Upper lobe of right lung (tissue), 1 donor: ENCODE measurements at regions not wholly inside any gene's neighbourhood (a gene's known extent, or its start where the extent isn't known, plus 50 kb on each side); places are given as distances from the start of the nearest gene placed in this dataset.
"Not testable (repeated sequence)": the region's sequence is repeated elsewhere in the genome, so short reads cannot be mapped to it uniquely, and the experiment has no call there.

Experiments
- ATAC-seq: fragments of 200-7000 bp; cut with Tn5 transposase; one replicate; pipeline ENCODE4 v1.9.1; 2020; ENCODE audit warnings: mild to moderate bottlenecking, moderate library complexity
- DNase-seq: peaks from one replicate; pipeline ENCODE4 v3.0.0-alpha.2; 2020
- H3K27ac ChIP-seq: fragments of 200-600 bp; one replicate; pipeline ENCODE4 v1.8.0; 2022
- H3K27me3 ChIP-seq: fragments of 200-600 bp; one replicate; pipeline ENCODE4 v1.8.0; 2022; ENCODE audit warnings: mild to moderate bottlenecking
- H3K36me3 ChIP-seq: fragments of 200-600 bp; one replicate; pipeline ENCODE4 v1.8.0; 2022
- H3K4me1 ChIP-seq: fragments of 200-600 bp; one replicate; pipeline ENCODE4 v1.8.0; 2022
- H3K4me3 ChIP-seq: fragments of 200-600 bp; one replicate; pipeline ENCODE4 v1.8.0; 2022; ENCODE audit warnings: mild to moderate bottlenecking
- H3K9me3 ChIP-seq: fragments of 200-600 bp; one replicate; pipeline ENCODE4 v1.8.0; 2022
- intact Hi-C: fragments of 100-400 bp; cut with DNase I; formaldehyde crosslinking; loops from one replicate; pipeline ENCODE4 v1.11.0; 2022
- TF ChIP-seq, protein P1 (sequence below): fragments of 200-600 bp; IDR thresholded peaks from one replicate; pipeline ENCODE4 v1.8.0; 2022; ENCODE audit warnings: antibody characterized with exemption
- donor health status: DM: no; HTN: yes; CAD: no; lungs with severe emphysema.

DNA sequence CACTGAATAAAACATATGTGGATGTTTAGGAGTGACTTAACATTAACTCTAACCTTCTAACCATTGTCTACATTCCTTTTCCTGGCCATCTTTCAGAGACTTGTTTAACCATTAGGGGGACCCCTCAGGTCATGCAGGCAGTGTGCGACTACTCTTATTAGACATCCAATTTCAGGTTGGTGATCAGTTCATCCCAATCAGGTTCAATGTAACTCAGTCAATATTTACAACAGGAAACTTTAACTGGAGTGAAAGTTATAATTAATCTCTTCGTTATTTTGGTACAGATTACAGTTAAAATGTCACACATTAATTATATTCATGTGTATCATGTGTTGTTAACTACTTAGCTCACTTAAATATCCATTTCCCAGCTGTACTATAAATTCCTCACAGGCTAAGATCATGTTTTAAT is 68.8 kb upstream of the RGS1 start:
- ATAC-seq = peak; percentile 58
- Histone ChIP-seq H3K27ac (no peak overlapping the region), H3K4me3 (no peak overlapping the region), H3K9me3 (no peaks in the 10 kb centered on the region), H3K4me1 (no peaks in the 10 kb centered on the region), H3K36me3 (no peaks in the 10 kb centered on the region), H3K27me3 (no peaks in the 10 kb centered on the region)
- no peak for DNase-seq
- TF ChIP-seq, protein P1, sequence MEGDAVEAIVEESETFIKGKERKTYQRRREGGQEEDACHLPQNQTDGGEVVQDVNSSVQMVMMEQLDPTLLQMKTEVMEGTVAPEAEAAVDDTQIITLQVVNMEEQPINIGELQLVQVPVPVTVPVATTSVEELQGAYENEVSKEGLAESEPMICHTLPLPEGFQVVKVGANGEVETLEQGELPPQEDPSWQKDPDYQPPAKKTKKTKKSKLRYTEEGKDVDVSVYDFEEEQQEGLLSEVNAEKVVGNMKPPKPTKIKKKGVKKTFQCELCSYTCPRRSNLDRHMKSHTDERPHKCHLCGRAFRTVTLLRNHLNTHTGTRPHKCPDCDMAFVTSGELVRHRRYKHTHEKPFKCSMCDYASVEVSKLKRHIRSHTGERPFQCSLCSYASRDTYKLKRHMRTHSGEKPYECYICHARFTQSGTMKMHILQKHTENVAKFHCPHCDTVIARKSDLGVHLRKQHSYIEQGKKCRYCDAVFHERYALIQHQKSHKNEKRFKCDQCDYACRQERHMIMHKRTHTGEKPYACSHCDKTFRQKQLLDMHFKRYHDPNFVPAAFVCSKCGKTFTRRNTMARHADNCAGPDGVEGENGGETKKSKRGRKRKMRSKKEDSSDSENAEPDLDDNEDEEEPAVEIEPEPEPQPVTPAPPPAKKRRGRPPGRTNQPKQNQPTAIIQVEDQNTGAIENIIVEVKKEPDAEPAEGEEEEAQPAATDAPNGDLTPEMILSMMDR = peak; percentile 41
- intact Hi-C loops = no loop called here

DNA sequence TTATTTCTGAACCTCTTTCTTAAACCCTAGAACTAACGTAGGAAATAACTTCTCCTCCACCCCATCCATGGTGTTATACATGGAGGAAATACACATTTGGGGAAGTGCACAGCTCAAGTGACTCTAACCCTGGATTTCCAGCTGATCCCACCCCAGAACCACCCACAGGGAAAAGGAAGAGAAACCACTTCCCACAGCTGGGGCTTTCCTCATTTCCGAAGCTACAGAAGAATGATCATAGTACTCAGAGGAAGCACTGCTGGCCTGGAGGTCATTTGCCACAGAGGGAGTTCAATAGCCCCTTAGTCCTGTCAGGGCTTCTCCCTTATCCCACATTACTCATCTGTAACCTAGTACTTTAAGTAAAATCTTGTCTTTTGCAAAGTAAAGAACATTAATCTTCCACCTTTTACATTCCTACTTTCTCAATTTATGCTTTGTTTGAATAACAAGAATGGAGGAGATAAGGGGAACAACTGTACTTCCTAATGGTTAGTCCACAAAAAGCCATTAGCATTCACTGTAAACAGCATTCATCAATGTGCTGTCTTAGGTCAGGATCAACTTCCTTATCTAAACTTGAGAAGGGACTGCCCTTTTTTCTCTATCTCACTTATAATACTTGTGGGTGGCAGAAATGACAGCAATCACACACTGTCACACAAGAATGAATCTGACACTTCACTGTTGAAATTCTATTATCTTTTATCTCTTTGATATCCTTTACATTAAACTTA is 63.0 kb upstream of the RGS1 start:
- intact Hi-C loops = no loop called here
- Histone ChIP-seq H3K4me1 (no peaks in the 10 kb centered on the region), H3K27ac (no peak overlapping the region), H3K4me3 (no peak overlapping the region), H3K9me3 (no peaks in the 10 kb centered on the region), H3K36me3 (no peaks in the 10 kb centered on the region), H3K27me3 (no peaks in the 10 kb centered on the region)
- DNase-seq = no peak
- peak; percentile 83 for ATAC-seq
- TF ChIP-seq, protein P1 = no peak

DNA sequence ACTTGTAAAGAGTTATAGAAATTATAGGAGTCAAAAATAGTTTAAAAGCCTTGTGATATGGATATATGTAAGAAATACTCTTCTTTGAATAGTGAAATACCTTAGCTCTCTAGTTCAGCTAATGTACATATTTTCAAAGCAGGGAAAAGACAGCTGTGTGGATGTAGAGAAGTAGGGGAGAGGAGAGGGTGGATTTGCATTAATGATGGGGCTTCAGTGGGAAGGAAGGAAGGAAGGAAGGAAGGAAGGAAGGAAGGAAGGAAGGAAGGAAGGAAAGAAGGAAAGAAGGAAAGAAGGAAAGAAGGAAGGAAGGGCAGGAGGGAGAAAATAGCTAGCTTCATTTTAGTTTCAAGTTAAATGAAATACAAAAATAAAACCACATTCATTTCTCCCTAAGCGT is 62.4 kb upstream of the RGS1 start:
- intact Hi-C loops = no loop called here
- Histone ChIP-seq H3K27me3 (no peaks in the 10 kb centered on the region), H3K4me3 (no peak overlapping the region), H3K9me3 (no peaks in the 10 kb centered on the region), H3K27ac (no peak overlapping the region), H3K36me3 (no peaks in the 10 kb centered on the region), H3K4me1 (no peaks in the 10 kb centered on the region)
- ATAC-seq (no peak), DNase-seq (no peak)
- TF ChIP-seq, protein P1 = no peak

DNA sequence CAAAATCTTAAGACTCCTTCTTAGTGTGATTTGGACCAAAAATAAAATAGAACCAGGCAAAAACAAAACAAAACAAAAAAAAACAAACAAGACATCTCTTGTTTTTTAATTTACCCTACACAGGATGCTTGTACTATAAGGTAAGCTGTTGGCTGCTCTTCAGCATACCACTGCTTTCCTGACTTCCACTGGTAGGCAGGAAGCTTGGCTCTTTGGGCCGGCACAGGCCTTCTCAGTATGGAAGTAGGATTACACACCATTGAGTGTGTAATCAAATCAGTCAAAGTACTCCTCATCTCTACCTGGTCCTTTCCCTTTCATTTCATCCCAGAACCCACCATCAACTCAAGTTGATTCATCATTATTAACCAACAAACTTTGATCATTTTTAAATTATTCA is 61.9 kb upstream of the RGS1 start:
- H3K4me3 ChIP-seq = no peak overlapping the region
- H3K9me3 ChIP-seq = no peaks in the 10 kb centered on the region
- DNase-seq = no peak
- TF ChIP-seq, protein P1 = no peak
- H3K27ac ChIP-seq = no peak overlapping the region
- no peaks in the 10 kb centered on the region for H3K36me3 ChIP-seq
- H3K4me1 ChIP-seq = no peaks in the 10 kb centered on the region
- intact Hi-C loops = no loop called here
- H3K27me3 ChIP-seq = no peaks in the 10 kb centered on the region
- ATAC-seq = no peak

DNA sequence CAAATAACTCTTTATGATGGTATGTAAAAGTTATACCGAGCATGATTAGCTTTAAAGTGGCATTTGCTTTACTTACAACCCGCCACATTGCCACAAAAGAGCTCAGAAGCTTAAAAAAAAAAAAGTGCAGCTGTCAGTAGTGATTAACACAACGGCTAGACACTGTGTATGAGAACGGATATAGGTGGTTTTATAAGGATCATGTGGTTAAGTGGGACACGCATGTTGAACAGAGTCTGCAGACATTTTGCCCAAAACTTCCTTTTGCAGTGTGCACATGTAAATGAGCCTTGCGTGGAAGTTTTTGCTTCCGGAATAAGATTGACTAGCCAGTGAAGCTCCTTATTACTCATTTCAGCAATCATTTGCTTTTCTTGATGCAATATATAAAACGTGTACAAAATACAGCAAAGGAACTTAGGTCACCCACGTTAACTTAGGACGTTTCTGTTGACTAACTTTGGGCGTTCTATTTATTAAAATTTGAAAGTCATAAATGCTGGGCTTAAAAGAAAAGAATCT is 58.7 kb upstream of the RGS1 start:
- Histone ChIP-seq H3K27ac (peak overlapping the region; percentile 24), H3K36me3 (no peaks in the 10 kb centered on the region), H3K9me3 (no peaks in the 10 kb centered on the region)

DNA sequence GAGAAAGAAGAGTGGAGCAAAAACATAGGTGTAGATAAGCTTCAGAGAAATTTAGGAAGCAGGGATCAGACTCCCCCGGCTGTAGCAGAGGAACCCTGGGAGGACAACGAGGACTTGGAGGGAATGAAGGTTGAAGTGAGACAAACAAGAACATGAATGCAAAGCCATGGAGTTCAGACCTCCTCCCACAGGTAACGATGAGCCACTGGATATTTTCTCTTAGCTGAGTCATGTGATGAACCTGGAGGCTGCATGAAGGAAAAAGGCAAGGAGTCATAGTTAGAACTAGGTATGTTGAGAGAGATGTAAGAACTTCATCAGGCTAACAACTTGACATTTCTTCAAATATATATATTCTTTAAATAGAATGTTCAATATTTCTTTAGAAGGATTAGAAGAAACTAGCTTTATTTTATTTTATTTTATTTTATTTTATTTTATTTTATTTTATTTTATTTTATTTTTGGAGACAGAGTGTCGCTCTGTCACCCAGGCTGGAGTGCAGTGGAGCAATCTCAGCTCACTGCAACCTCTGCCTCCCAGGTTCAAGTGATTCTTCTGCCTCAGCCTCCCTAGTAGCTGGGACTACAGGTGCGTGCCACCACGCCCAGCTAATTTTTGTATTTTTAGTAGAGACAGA is 57.7 kb upstream of the RGS1 start:
- ATAC-seq, H3K4me3 ChIP-seq, intact Hi-C loops, H3K9me3 ChIP-seq, H3K27ac ChIP-seq, H3K4me1 ChIP-seq, H3K27me3 ChIP-seq, DNase-seq, H3K36me3 ChIP-seq: not testable (repeated sequence)

More for the DNA sequence above, 58.7 kb upstream of the RGS1 start:
- intact Hi-C loops = no loop called here
- H3K4me3 ChIP-seq = no peak overlapping the region
- H3K27me3 ChIP-seq = no peaks in the 10 kb centered on the region
- TF ChIP-seq, protein P1 = no peak
- ATAC-seq (peak; percentile 92), DNase-seq (no peak)
- no peaks in the 10 kb centered on the region for H3K4me1 ChIP-seq
